ACC112 (cell line): ENCODE measurements at regions not wholly inside any gene's neighbourhood (a gene's known extent, or its start where the extent isn't known, plus 50 kb on each side); places are given as distances from the start of the nearest gene placed in this dataset.

ENCODE experiments used
- H2AFZ ChIP-seq: fragments of 200-600 bp; sonication (generic); one replicate; pipeline ENCODE4 v1.6.0; 2017; ENCODE audit warnings: antibody characterized with exemption, low read length; ENCODE audit not compliant: unreplicated experiment
- H3K27ac ChIP-seq: fragments of 200-600 bp; sonication (generic); 2 replicates; pipeline ENCODE4 v1.5.1; 2014; ENCODE audit warnings: low read depth, mild to moderate bottlenecking, antibody characterized with exemption, low read length, moderate library complexity
- H3K27me3 ChIP-seq: fragments of 200-600 bp; sonication (generic); 2 replicates; pipeline ENCODE4 v1.6.1; 2014; ENCODE audit warnings: mild to moderate bottlenecking, antibody characterized with exemption, low read length, moderate library complexity, mixed read lengths; ENCODE audit not compliant: insufficient read depth
- H3K36me3 ChIP-seq: fragments of 200-600 bp; sonication (generic); 2 replicates; pipeline ENCODE4 v1.6.1; 2016; ENCODE audit warnings: mild to moderate bottlenecking, antibody characterized with exemption, low read length, moderate library complexity, mixed read lengths; ENCODE audit not compliant: insufficient read depth
- H3K4me1 ChIP-seq: fragments of 200-600 bp; sonication (generic); one replicate; pipeline ENCODE4 v1.6.1; 2016; ENCODE audit warnings: low read length, mixed read lengths; ENCODE audit not compliant: insufficient read depth, unreplicated experiment, control insufficient read depth
- H3K4me3 ChIP-seq: fragments of 200-600 bp; sonication (generic); 2 replicates; pipeline ENCODE4 v1.5.1; 2014; ENCODE audit warnings: mild to moderate bottlenecking, low read depth, low read length
- H3K79me2 ChIP-seq: fragments of 200-600 bp; sonication (generic); one replicate; pipeline ENCODE4 v1.6.0; 2016; ENCODE audit warnings: low read length; ENCODE audit not compliant: control insufficient read depth, unreplicated experiment, insufficient read depth

DNA sequence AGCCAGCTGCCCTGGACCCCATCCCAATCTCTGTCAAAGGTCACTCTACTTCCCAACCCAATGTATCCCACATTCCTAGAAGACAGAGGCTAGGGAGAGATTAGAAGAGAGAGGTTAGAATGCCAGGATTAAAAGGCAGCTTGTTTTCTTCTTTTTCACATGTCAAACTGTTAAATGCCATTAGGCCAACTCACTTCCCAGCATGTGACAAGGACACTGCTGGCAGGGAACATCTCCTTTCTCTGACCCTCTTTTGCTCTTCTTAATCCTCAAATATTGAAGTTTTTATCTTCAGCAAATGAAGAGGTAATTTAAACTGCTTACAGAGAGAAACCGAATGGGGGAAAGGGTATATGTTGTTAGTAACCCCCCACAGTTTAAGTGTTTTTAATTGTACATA is 89.1 kb downstream of the BBS10 start:
- Histone ChIP-seq H3K27me3 (no peaks in the 10 kb centered on the region), H3K4me1 (peaks cover 22% of the 10 kb centered on the region), H2AFZ (peak overlapping the region; percentile 59), H3K79me2 (peaks cover 36% of the 10 kb centered on the region), H3K27ac (peak overlapping the region; percentile 91), H3K36me3 (peaks cover 13% of the 10 kb centered on the region), H3K4me3 (peak overlapping the region; percentile 75)

DNA sequence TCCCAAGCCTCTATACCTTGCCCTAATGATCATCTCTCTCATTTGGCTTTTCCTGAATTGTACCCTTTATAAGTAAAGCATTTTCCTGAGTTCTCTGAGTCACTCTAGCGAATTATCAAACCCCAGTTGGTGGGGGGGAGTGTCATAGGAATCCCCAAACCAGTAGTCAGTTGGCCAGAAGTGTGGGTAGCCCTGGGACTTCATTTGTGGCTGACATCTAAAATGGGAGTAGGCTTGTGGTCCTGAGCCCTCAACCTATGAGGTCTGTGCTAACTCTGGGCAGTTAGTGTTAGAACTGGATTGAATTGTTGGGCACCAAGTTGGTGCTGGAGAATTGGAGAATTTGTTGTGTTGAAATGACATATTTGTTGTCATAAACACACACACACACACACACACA is 91.3 kb downstream of the BBS10 start:
- H3K27ac ChIP-seq, result no peak overlapping the region
- H3K27me3 ChIP-seq, result no peaks in the 10 kb centered on the region
- peaks cover 6% of the 10 kb centered on the region; the same call in 1 of the 2 replicates for H3K36me3 ChIP-seq
- H3K4me3 ChIP-seq, result no peak overlapping the region
- H2AFZ ChIP-seq, result no peak overlapping the region
- peaks cover 22% of the 10 kb centered on the region for H3K4me1 ChIP-seq
- H3K79me2 ChIP-seq, result peaks cover 22% of the 10 kb centered on the region

DNA sequence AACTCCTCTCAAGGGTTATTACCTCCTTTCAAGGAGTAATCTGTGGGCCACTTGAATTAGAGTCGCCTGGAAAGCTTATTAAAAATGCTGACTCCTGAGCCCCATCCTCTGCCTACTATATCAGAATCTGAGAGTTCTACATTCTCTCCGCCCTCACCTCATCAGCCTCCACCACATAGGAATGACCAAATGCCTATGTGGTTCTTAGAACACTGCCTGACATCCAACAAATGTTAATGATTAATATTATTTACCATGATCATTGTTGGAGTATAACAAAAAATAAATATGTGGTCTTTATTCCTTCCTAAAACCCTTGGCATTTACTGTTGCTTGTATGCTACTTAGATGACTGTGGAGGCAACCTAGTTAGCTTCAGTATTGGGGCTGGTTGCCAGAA is 91.9 kb downstream of the BBS10 start:
- Histone ChIP-seq H3K36me3 (peaks cover under 1% of the 10 kb centered on the region; the same call in 1 of the 2 replicates), H3K4me3 (no peak overlapping the region), H3K27ac (no peak overlapping the region), H3K27me3 (no peaks in the 10 kb centered on the region), H3K4me1 (peaks cover 22% of the 10 kb centered on the region), H2AFZ (no peak overlapping the region), H3K79me2 (peaks cover 16% of the 10 kb centered on the region)

DNA sequence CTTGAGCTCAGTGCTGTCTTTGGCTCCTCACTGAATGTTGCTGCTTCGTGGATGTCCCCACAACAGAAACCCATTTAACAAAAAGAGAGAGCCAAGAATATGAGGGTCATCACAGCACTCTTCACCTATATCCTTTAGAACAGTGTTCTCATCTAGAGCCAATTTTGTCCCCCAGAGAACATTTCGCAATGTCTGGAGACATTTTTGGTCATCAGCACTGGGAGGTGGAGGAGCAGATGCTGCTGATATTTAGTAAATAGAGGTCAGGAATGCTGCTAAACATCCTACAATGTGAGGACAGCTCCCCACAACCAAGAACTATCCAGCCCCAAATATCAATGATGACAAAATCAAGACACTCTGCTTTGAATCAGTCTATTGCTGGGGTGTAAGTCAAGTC is 92.5 kb downstream of the BBS10 start:
- H3K79me2 ChIP-seq, result peaks cover 10% of the 10 kb centered on the region
- H3K27ac ChIP-seq, result no peak overlapping the region
- peaks cover 22% of the 10 kb centered on the region for H3K4me1 ChIP-seq
- H3K27me3 ChIP-seq, result no peaks in the 10 kb centered on the region
- no peak overlapping the region for H3K4me3 ChIP-seq
- H3K36me3 ChIP-seq, result no peaks in the 10 kb centered on the region
- H2AFZ ChIP-seq, result no peak overlapping the region

DNA sequence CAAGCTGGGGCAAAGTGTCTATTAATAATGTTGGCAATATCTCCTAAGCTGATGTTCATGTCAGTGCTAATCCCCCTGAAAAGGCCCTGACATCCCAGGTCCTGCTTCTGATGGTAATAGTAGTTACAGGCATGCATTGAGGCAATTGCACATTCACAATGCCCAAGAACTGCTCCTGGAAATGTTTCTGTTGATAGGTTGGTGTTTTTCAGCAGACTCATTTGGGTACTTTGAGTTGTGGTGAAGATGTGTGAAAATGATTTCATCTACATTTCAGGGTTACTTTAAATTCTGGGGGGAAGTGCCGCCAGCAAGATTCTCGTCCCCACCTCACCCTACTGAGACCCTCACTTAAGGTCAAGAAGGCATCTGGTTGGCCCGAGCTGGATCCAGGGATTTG is 92.9 kb downstream of the BBS10 start:
- peaks cover 6% of the 10 kb centered on the region for H3K79me2 ChIP-seq
- no peaks in the 10 kb centered on the region for H3K27me3 ChIP-seq
- H3K4me1 ChIP-seq, result peaks cover 24% of the 10 kb centered on the region
- no peaks in the 10 kb centered on the region for H3K36me3 ChIP-seq
- no peak overlapping the region for H3K27ac ChIP-seq
- no peak overlapping the region for H3K4me3 ChIP-seq
- no peak overlapping the region for H2AFZ ChIP-seq

DNA sequence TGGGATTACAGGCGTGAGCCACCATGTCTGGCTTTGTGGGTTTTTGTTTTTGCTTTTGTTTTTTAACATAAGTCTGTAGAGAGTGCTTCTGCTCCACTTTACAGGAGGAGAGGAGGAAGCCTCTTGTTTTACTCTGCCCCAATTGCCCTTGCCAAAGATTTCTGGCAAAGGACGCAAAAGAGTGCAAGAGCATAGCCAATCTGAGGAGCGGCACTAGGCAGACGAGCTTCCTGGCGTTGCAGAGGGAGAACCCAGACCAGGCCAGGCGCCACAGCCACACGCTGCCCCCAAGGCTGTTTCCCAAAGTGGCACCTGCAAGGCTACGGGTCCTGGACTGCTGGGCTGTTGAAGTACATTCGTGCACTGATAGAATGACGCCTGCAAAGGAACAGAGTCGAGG is 96.2 kb downstream of the BBS10 start:
- H3K36me3 ChIP-seq, result no peaks in the 10 kb centered on the region
- H2AFZ ChIP-seq, result no peak overlapping the region
- H3K27me3 ChIP-seq, result no peaks in the 10 kb centered on the region
- H3K79me2 ChIP-seq, result no peaks in the 10 kb centered on the region
- no peak overlapping the region for H3K4me3 ChIP-seq
- peaks cover 14% of the 10 kb centered on the region for H3K4me1 ChIP-seq
- no peak overlapping the region for H3K27ac ChIP-seq

DNA sequence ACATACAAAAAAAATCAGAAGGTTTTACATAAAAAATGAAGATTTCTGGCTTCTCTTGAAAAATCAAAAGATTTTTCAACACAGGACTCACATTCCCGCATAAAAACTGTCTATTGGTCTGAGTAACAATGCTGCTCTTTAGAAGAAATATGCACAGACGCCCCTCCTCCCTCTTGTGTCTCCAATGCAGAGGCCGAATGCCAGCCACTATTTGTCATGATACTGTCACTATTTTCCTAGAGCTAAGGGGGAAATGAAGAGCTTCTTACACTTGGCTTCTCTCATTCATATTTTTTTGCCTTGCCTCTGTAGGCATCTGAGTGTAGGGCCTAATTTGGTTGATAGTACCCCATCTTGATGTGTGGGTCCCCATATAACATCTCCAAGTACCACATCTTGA is 98.0 kb downstream of the BBS10 start:
- H3K4me3 ChIP-seq, result no peak overlapping the region
- H3K27ac ChIP-seq, result no peak overlapping the region
- H3K79me2 ChIP-seq, result no peaks in the 10 kb centered on the region
- H3K27me3 ChIP-seq, result no peaks in the 10 kb centered on the region
- H3K4me1 ChIP-seq, result peaks cover 14% of the 10 kb centered on the region
- H3K36me3 ChIP-seq, result no peaks in the 10 kb centered on the region
- H2AFZ ChIP-seq, result no peak overlapping the region

DNA sequence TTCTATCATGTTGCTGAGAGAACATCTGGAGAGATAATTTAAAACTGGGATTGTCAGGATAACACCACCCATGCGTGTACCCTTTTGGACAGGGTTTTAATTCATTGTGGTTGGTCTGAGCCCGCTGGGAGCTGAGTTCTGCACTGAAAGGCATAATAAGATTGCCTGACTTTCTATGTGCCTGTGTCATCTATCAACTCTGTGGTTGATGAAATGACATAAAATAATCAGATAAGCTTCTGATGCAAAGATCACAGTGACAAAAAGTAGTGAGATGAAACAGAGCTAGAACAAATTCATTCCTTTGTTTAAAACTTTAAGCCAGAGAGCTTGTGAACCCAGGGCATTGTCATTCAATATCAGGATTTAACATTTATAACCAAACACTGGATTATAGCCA is 98.7 kb downstream of the BBS10 start:
- no peaks in the 10 kb centered on the region for H3K36me3 ChIP-seq
- H3K27ac ChIP-seq, result no peak overlapping the region
- H3K27me3 ChIP-seq, result no peaks in the 10 kb centered on the region
- H2AFZ ChIP-seq, result no peak overlapping the region
- no peaks in the 10 kb centered on the region for H3K79me2 ChIP-seq
- peaks cover 14% of the 10 kb centered on the region for H3K4me1 ChIP-seq
- no peak overlapping the region for H3K4me3 ChIP-seq

DNA sequence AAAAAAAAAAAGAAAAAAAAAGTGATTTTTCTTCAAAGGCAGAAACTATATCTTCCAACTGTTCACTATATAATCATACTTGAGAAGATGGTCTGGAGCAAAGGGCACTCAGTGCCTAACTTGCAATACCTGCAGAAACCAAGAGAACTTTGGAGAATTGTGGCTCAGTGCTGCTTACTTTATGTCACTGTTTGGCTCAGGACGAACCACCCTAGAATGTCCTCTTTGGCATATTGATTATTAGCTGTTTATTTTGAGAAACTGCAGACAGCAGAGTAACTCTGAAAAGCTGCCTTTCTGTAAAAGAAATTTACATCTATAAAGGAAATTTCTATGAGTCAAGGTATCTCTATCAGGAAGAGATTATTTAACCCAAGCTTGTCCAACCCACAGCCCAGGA is 100.2 kb downstream of the BBS10 start:
- Histone ChIP-seq H3K36me3 (no peaks in the 10 kb centered on the region), H3K27me3 (no peaks in the 10 kb centered on the region), H2AFZ (no peak overlapping the region), H3K27ac (no peak overlapping the region), H3K4me3 (no peak overlapping the region), H3K4me1 (peaks cover 14% of the 10 kb centered on the region), H3K79me2 (no peaks in the 10 kb centered on the region)

DNA sequence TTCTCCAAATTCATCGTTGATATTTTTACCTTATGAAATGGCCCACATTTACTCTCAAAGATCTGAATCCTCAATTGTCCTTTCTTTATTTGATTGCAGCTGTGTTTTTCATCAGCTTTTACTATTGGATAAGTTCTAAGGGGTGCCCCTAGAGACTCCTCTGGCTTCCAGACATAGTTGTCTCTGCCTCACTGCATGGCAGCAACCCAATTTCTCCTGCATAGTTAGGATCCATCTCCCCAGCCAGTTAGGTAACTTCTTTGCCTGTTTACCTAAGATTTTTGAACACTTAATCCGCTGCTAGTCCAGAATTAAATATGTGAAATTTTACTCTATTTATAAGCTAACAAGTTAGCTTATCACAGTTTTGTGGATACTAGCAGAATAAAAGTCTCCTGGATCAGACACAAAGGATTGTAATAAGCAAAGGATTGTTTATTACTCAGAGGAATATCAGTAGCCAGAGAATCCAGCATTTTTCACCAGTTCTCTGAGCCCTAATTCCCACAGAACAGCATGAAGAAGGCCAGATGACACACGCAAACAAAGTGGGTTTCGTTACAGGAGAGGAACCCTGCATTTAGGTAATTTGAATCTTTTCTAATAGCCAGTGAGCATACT is 101.1 kb downstream of the BBS10 start:
- H3K36me3 ChIP-seq, result no peaks in the 10 kb centered on the region
- no peak overlapping the region for H2AFZ ChIP-seq
- no peak overlapping the region for H3K27ac ChIP-seq
- no peaks in the 10 kb centered on the region for H3K79me2 ChIP-seq
- H3K27me3 ChIP-seq, result no peaks in the 10 kb centered on the region
- peaks cover 20% of the 10 kb centered on the region for H3K4me1 ChIP-seq
- H3K4me3 ChIP-seq, result no peak overlapping the region

DNA sequence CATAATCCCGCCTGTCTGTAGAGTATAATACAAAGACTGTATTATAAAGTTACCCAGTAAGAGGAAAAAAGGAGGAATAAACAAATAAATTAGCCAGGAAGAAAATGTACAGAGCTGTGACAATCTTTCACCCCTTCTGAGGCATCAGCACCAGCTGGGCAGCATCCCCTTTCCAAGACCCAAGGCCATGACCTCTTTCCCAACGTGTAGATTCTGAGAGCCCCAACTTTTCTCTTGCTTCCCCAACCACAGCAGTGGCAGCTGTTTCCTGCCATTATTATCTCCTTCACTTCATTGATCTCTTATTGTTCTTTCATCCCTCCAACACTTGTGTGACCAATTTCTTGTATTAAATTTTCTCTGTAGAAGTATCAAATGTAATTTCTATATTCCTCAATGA is 101.6 kb downstream of the BBS10 start:
- H3K79me2 ChIP-seq, result no peaks in the 10 kb centered on the region
- H3K27ac ChIP-seq, result no peak overlapping the region
- H2AFZ ChIP-seq, result no peak overlapping the region
- peaks cover 20% of the 10 kb centered on the region for H3K4me1 ChIP-seq
- H3K36me3 ChIP-seq, result no peaks in the 10 kb centered on the region
- no peaks in the 10 kb centered on the region for H3K27me3 ChIP-seq
- no peak overlapping the region for H3K4me3 ChIP-seq
